Loucy (cell line): ENCODE measurements at regions not wholly inside any gene's neighbourhood (a gene's known extent, or its start where the extent isn't known, plus 50 kb on each side); places are given as distances from the start of the nearest gene placed in this dataset.

Experiments
- CTCF ChIP-seq: fragments of 200-600 bp; sonication (generic); conservative IDR thresholded peaks from 2 replicates; pipeline ENCODE4 v1.5.1; 2014; ENCODE audit warnings: mild to moderate bottlenecking, antibody characterized with exemption, low read length
- EZH2phosphoT487 ChIP-seq: fragments of 200-600 bp; IDR thresholded peaks from 2 replicates; pipeline ENCODE4 v1.6.1; 2018; ENCODE audit warnings: antibody characterized with exemption, mild to moderate bottlenecking, moderate library complexity, borderline replicate concordance

GRCh38 chr4:38279650-38280322 is 319.6 kb downstream of the PTTG2 start:
- TF ChIP-seq CTCF (no peak), EZH2phosphoT487 (no peak)
